AG04449 (cell line): ENCODE measurements at regions not wholly inside any gene's neighbourhood (a gene's known extent, or its start where the extent isn't known, plus 50 kb on each side); places are given as distances from the start of the nearest gene placed in this dataset.

Experiments
- CTCF ChIA-PET: fragments of 350-600 bp; formaldehyde crosslinking; extraction: SDS; loops from one replicate; lab custom pipeline; 2021; ENCODE audit warnings: antibody characterized with exemption; lab: Yijun Ruan, JAX
- POLR2A ChIA-PET: fragments of 400-600, 350-600 bp; formaldehyde crosslinking; extraction: SDS; loops from one replicate; lab custom pipeline; 2020; ENCODE audit warnings: antibody characterized with exemption, inconsistent platforms; lab: Yijun Ruan, JAX
- DNase-seq: peaks from one replicate; pipeline ENCODE4 v3.0.0-alpha.2; 2010; ENCODE audit warnings: low read depth, low spot score
- H3K4me3 ChIP-seq: 2 replicates; pipeline ENCODE4 v1.5.1; 2011; ENCODE audit warnings: low read depth, mild to moderate bottlenecking, control low read depth, low read length
- CTCF ChIP-seq: IDR thresholded peaks from one replicate; pipeline ENCODE4 v1.5.1; 2011; ENCODE audit warnings: mild to moderate bottlenecking, moderate library complexity, low read length, control low read depth, inconsistent platforms; ENCODE audit not compliant: insufficient read depth; ENCODE audit errors: missing control alignments

- no peak for TF ChIP-seq CTCF
- H3K4me3 ChIP-seq: no peak overlapping the region
- DNase-seq: no peak
- ChIA-PET POLR2A (no interaction called here), CTCF (no interaction called here)
These were observed 208.8 kb downstream of the OR13H1 start for GRCh38 chrX:131752493-131753198.

- no peak for DNase-seq
- ChIA-PET CTCF (no interaction called here), POLR2A (no interaction called here)
These were observed 218.9 kb downstream of the OR13H1 start for GRCh38 chrX:131762802-131763234.

GRCh38 chrX:131763674-131764073 is 219.8 kb downstream of the OR13H1 start:
- ChIA-PET POLR2A (no interaction called here), CTCF (no interaction called here)
- no peak overlapping the region for H3K4me3 ChIP-seq
- TF ChIP-seq CTCF: no peak
- no peak for DNase-seq

More at GRCh38 chrX:131762802-131763234, 218.9 kb downstream of the OR13H1 start:
- no peak overlapping the region for H3K4me3 ChIP-seq
- no peak for TF ChIP-seq CTCF

- ChIA-PET POLR2A (no interaction called here), CTCF (no interaction called here)
- no peak overlapping the region for H3K4me3 ChIP-seq
- DNase-seq: no peak
- no peak for TF ChIP-seq CTCF
These were observed 220.3 kb downstream of the OR13H1 start for GRCh38 chrX:131764216-131764615.

GRCh38 chrX:131778269-131779218 is 234.7 kb downstream of the OR13H1 start:
- ChIA-PET CTCF (no interaction called here), POLR2A (no interaction called here)
- no peak overlapping the region for H3K4me3 ChIP-seq
- no peak for TF ChIP-seq CTCF
- DNase-seq: no peak

GRCh38 chrX:131779306-131779705 is 235.4 kb downstream of the OR13H1 start:
- CTCF ChIA-PET: no interaction called here
- no peak overlapping the region for H3K4me3 ChIP-seq
- TF ChIP-seq CTCF: no peak
- POLR2A ChIA-PET: no interaction called here
- no peak for DNase-seq
